NCI-H345 treated with DMSO at 0.1 percent for 48 hours (cell line): ENCODE measurements at regions not wholly inside any gene's neighbourhood (a gene's known extent, or its start where the extent isn't known, plus 50 kb on each side); places are given as distances from the start of the nearest gene placed in this dataset.

Experiments used
- DNase-seq: peaks from one replicate; lab custom pipeline; 2025; ENCODE audit not compliant: unreplicated experiment; lab: John Stamatoyannopoulos, UW

- DNase-seq = no peak
These were observed 2270.9 kb downstream of the PCDH9 start for GRCh38 chr13:64959276-64959675.

DNA sequence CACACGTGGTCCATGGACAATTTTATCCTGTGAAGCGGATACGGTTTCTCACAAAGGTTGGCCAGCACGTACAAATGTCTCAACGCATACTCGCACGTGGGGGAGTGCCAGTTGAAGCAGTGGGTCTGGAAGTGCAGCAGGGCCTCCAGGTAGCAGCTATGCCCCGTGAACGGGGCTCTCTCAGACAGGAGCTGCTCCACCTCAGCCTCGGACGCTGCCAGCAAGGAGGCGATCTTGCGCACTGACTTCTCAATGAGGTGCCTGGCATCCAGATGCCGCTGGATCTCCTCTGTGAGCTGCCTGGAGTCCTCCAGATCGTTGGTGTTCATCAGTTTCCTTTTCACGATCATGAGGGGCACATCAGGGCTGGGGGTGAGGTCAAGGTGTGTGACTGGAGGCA is 2272.0 kb downstream of the PCDH9 start:
- no peak for DNase-seq

DNA sequence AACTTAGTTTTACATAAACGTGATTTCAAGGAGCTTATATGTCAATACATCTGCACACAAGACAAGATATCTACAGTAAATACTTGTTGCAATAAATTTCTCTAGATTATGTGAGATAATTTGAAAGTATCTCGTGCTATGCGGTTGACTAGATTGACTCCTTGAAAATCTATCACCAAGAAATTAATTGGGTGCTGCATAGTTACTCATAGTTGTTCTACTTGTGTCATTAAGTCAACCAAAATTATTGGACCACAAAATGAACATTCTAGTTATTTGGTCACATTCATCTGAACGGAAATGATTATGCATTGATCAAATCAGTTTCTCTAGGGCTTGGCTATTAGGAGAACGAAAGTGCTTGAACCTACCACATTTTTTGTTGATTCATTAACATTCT is 2291.5 kb downstream of the PCDH9 start:
- DNase-seq = no peak

GRCh38 chr13:64937302-64937701 is 2292.8 kb downstream of the PCDH9 start:
- DNase-seq = no peak

DNA sequence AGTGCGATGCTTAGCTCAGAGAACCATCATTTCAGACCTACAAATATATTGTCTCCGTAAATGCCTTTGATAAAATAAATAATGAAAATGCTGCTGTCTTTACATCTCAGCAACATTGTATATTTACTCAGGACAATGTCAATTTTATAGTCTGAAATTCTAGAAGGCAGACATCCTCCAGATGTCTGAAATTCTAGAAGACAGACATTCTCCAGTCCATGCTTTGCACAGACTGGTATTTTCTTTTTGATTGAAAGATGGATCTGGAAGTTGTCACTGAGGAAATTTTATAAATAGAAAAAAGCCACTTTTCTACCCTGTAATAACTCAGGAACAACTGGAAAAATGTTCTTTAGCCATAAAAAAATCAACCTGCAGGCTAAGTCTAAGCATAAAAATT is 2293.3 kb downstream of the PCDH9 start:
- DNase-seq = no peak

- no peak for DNase-seq
These were observed 2294.7 kb downstream of the PCDH9 start for GRCh38 chr13:64935441-64935840.

GRCh38 chr13:64934569-64935362 is 2295.4 kb downstream of the PCDH9 start:
- DNase-seq = no peak

DNA sequence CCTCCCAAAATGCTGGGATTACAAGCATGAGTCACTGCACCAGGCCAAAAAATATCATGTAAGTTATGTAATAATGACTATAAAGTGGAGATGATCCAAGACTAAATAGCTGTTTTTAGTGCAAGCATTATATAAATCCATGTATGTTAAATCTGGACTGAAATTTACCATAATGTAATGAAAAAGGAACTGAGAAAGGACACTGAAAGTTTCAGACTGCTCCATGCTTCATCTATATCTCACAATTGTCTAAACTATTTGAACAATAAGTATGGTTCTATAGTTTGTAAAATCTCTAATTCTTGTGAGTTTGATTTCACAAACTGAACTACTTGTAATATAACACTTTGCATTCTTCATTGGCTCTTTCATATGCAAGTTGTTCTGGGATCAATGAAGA is 2299.5 kb downstream of the PCDH9 start:
- no peak for DNase-seq

- DNase-seq = no peak
These were observed 2301.2 kb downstream of the PCDH9 start for GRCh38 chr13:64928696-64929499.

GRCh38 chr13:64925727-64926126 is 2304.4 kb downstream of the PCDH9 start:
- no peak for DNase-seq

- DNase-seq = no peak
These were observed 2304.9 kb downstream of the PCDH9 start for GRCh38 chr13:64925284-64925683.

GRCh38 chr13:64924401-64924800 is 2305.7 kb downstream of the PCDH9 start:
- DNase-seq = no peak

GRCh38 chr13:64917566-64917965 is 2312.6 kb downstream of the PCDH9 start:
- no peak for DNase-seq

GRCh38 chr13:64912141-64912540 is 2318.0 kb downstream of the PCDH9 start:
- DNase-seq = no peak

DNA sequence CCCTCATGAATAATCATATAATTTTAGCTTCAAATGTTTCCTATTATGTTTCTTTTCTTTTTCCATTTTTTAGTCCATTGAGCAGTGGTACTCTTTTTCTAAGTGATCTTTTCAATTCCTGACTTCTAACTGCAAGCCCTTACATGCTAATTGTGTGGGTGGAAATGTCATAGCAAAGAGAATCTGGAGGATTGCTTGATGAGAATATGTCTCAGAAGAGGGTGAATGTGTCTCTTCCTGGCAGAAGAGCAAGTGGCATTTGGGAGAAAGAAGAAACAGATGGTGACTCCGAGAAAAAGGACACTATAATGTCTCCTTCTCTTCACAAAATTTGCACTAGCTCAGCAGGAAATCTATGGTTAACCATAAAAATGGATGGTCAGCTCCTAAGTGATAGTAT is 2320.0 kb downstream of the PCDH9 start:
- DNase-seq = no peak

- no peak for DNase-seq
These were observed 2321.0 kb downstream of the PCDH9 start for GRCh38 chr13:64909184-64909583.

DNA sequence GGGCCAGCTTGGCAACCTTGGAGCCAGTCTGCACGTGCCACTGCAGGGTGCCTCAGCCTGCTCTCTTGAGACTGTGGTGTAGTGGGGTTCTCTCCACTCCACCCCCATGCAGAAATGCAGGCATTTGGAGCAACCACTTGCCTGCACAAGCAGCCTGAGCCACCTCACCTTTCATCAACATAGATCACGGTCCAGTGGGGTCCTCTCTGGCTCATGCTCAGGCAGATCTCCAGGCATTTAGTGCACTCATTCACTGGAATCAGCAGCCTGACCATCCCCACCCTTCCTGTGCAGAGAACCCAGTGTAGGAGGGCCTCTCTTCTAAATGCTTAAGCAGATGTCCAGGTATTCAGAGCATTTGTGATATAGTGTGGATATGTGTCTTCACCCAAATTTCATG is 2330.1 kb downstream of the PCDH9 start:
- DNase-seq = no peak

GRCh38 chr13:64884976-64885375 is 2345.2 kb downstream of the PCDH9 start:
- no peak for DNase-seq

DNA sequence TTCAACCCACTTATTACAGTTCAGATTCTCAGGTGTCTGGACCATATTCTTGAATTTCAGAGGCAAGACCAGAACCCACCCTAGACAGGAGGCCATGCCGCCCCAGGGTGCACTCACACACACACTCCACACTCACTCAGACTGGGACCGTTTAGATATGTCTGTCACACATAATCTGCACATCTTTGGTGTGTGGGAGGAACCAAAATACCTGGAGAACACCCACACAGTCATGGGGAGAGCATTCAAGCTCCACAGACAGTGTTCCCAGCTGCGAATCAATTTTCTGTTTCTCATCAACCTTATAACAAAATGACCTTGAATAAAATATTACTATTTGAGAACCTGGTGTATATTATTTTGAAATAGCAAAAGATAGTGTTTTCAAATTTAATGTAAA is 2353.0 kb downstream of the PCDH9 start:
- no peak for DNase-seq

- DNase-seq = no peak
These were observed 2358.4 kb downstream of the PCDH9 start for GRCh38 chr13:64871742-64872141.

DNA sequence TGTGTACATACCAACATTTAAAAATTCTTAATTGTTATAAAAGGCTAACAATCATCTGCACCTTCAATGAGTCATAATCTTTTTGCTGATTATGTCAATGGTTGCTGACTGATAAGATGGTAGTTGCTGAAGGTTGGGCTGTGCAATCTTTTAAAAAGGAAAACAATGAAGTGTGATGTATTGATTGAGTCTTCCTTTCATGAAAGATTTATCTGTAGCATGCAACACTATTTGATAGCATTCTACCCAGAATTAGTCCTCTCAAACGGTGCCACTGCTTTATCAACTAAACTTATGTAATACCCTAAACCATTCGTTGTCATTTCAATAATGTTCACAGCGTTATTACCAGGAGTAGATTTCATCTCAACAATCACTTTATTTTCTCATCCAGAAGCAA is 2360.6 kb downstream of the PCDH9 start:
- no peak for DNase-seq

DNA sequence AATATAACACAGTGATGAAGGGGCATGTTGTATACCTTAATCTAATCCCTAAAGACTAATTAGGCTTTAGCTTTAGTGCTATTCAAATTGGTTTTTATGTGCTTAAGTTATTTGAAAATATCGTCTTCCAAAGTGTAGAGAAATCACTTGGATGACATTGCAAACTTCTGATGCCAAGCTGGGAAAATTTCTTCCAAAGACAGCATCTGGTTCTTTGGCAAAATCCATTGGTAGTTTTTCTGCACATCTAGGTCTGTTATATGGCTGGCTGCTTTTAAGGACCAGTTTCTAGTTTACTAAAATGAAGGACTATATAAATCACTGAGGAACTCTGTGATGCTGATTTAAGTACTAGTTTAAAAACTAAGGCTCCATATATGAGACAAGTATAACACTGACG is 2362.3 kb downstream of the PCDH9 start:
- DNase-seq = no peak
